Femur (tissue), 1 donor: ENCODE measurements at regions not wholly inside any gene's neighbourhood (a gene's known extent, or its start where the extent isn't known, plus 50 kb on each side); places are given as distances from the start of the nearest gene placed in this dataset.
"Not testable (repeated sequence)": the region's sequence is repeated elsewhere in the genome, so short reads cannot be mapped to it uniquely, and the experiment has no call there.

Experiments used
- DNase-seq: peaks from one replicate; pipeline ENCODE4 v3.0.0-alpha.2; 2017

DNA sequence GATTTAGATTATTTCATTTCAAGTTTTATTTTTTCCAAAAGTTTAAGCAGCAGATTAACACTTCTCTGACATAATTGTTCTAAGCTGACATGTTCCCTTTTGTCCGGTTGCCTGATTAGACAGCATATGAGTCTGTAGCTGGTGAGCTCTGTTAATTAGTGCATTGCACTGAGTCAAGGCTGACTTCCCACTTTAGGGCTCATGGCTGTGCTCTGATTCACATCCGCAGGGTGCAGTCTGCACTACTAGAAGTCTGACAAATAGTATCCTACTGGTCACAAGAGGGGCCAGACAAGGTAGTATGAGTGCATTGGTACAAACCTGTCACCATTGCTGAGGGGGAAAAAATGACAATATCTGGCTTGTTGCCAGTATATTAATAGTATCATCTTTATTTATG lies 443.9 kb upstream of the ZNF804A start:
- DNase-seq: no peak

DNA sequence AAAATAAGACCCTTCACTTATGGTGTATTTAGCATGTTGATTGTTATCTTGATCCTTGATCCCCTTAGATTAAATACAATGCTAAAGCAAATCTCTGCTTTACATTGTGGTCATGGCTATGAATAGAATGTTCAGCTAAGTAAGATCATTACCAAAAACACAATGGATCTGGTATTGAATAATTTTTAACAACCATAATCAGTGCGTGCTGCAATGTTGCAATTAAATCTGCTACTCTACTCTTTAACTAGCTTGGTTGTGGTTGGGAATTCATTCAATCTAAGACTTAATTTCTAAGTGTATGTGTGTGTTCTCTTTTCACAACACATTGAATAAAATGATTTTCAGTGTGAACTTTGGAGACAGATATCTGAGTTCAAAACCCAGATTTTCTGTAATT lies 442.5 kb upstream of the ZNF804A start:
- no peak for DNase-seq

DNA sequence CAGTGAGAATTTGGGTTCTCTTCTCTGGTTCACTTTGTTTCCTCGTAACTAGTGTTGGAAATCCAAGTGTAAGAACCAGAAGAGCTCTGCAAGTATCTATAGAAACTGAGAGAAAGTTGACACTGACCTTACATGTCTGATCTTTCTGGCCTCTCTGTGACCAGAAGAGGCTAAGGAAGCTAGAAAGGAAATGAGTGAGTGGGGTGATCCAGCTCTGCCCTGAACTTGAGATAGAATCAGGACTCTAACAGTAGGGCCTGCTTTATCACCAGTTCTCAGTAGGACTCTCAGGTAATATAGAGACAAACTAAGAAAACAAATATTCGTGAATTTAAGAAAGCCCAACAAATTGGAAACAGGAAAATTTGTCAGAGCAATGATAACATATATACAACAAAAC lies 441.2 kb upstream of the ZNF804A start:
- no peak for DNase-seq

DNA sequence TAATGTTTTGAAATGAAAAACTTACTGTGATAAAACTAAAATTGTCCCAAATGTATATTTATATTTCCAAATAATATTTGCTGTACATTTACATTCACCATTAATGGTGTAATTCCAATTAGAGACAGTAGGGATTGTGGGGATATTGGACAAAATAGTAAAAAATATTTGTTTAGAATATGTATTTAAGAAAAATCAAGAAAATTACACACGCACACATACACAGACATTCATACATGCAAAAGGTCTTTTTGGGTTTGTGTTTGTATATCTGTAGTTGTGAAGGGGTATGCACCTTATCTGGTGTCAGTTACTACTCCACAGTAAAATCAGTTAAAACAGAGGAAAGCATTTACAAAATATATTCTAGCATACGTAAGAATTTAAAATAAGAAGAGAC lies 435.9 kb upstream of the ZNF804A start:
- no peak for DNase-seq

DNA sequence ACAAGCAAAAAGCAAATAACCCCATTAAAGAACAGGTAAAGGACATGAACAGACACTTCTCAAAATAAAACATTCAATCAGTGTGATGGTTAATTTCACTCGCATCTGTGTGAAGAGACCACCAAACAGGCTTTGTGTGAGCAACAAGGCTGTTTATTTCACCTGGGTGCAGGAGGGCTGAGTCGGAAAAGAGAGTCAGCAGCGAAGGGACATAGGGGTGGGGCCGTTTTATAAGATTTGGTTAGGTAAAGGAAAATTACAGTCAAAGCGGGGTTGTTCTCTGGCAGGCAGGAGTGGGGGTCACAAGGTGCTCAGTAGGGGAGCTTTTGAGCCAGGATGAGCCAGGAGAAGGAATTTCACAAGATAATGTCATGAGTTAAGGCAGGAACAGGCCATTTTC lies 429.5 kb upstream of the ZNF804A start:
- DNase-seq: not testable (repeated sequence)

DNA sequence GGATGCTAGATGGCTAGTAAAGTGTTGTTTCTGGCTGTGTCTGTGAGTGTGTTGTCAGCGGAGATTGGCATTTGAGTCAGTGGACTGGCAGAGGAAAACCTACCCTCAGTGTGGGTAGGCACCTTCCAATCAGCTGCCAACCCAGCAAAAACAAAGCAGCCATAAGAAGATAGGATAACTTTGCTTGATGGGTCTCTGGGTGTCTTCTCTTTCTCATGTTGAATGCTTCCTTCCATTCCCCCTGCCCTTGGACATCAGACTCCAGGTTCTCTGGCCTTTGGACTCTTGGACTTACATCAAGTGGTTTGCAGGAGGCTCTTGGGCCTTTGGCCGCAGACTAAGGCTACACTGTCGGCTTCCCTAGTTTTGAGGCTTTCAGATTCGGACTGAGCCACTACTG lies 429.0 kb upstream of the ZNF804A start:
- DNase-seq: no peak

DNA sequence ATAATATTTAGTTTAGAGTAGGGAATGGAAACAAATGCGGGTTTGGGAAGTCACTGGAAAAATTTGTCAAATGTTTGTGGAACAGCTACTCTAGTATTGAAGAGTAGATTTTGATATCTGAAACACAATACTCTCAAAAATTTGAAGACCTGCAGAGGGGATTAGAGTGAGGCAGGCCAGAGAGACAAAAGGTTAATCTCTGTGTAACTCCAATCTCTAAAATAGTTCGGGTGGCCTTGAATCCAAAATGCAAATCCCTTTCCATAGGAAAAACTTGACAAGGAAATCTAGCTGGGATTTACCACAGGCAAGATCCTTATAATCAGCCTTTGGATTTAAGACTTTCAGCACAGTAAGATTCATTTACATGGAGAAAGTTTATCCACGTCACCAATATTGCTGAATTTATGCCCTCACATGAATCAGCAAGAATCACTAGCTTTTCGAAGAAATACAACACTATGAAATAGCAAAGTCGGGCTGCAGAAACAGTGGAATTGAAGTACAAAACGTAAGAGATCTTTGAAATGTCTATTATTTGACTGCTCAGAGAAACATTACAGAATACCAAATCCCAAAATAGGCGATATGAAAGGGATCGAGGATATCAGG lies 423.7 kb upstream of the ZNF804A start:
- DNase-seq: no peak

DNA sequence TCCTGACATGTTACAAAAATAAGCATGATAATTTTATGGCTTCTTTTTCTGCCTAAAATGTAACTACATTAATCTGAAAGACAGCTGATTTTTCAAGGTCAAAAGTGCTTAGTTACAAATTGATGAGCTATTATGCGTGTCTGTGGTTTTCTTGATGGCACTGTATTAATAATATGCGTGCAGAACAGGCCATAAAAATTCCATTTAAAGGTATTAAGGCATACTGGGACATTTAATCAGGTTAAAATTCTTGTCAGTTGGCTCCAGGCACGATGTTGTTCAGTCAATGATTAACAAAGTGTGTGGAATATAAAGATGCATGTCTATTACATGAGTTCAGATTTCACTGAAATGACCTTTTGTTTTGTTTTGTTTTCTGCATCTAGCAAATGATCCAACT lies 420.1 kb upstream of the ZNF804A start:
- no peak for DNase-seq

DNA sequence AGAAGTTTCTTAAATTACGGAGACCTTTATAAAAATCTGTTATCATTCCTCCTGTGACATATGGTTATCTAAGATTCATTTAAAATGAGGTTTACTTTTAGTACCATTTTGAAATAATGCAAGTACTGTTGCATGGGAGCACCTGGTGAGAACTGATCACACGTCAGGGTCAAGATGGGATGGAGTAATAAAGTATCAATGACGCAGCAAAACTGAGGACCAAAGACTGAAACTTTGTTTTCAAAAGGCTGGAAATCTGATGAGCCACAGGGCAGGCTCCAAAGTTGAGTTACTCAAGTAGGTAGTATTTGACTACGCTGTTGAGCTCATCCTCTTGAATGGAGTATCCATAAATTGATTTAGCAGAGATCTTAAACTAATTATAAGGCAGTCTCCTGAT lies 411.9 kb upstream of the ZNF804A start:
- DNase-seq: no peak

DNA sequence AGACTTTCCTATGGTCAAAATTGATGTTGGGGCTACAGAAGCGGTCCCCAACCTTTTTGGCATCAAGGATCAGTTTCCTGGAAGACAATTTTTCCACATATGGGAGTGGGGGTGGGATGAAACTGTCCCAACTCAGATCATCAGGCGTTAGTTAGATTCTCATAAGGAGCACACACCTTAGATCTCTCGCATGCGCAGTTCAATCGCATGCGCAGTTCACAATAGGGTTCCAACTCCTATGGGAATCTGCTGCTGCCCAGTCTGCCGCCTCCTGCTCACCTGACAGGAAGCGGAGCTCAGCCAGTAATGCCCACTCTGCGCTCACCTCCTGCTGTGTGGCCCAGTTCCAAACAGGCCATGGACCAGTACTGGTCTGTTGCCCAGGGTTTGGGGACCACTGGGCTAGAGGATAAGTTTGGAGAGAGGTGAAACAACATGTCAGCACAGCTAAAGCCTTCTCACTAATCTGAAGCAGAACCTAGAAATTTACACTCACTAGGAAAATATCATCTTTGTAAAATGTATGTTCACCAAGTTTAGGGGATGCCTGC lies 410.8 kb upstream of the ZNF804A start:
- DNase-seq: no peak

DNA sequence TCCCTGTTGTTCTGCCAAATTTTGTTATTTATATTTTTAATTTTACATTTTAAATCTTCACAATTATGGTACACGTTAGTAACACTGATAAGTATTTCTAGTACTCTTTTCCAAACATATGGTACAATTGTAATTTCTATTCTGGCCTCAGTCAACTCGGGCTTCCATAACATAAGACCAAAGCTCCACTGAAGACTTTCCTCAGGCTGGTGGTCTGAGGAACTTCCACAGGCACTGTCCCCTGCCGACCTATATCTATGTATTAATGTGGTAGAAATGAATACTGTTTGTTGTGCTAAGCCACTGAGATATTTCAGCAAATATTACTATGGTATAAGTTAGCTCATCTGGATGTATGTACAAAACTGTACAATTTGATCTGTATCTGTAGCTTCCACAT lies 407.6 kb upstream of the ZNF804A start:
- DNase-seq: no peak

DNA sequence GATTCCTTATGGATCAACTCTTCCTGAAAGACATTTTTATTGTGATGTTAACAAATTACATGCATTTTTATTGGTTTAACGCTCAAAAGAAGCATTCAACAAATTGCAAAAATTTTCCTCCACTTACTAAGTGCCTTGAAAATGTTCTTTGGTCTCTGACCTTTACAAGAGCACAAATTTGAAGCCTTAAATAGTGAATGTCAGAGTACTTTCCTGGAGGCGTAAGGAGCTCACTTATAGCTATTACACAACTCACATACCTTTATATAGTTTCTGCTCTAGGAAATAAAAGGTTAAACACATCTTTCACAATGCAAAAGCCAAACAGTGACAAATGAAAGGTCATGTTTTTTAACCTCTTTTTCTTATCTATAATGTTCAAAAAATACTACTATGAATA lies 405.7 kb upstream of the ZNF804A start:
- DNase-seq: no peak

DNA sequence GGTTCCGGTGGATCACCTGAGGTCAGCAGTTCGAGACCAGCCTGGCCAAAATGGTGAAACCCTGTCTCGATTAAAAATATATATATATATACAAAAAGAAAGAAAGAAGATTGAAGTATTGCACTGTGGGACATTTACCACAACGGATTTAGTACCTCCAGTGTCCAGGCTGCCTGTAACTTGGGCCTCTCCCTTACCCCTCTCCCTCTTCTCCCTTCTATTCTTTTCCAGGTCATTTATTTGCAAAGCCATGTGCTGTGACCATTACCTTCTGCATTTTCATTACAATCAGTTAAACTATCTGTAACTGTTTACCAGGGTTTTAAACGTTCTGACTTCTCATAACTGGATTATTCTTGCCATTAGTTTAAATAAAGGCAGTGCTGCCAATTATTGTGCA lies 400.9 kb upstream of the ZNF804A start:
- no peak for DNase-seq

DNA sequence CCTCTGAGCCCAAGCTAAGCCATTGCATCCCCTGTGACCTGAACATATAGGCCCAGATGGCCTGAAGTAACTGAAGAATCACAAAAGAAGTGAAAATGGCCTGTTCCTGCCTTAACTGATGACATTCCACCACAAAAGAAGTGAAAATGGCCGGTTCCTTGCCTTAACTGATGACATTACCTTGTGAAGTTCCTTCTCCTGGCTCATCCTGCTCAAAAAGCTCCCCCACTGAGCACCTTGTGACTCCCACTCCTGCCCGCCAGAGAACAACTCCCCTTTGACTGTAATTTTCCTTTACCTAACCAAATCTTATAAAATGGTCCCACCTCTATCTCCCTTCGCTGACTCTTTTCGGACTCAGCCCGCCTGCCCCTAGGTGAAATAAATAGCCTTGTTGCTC lies 399.5 kb upstream of the ZNF804A start:
- not testable (repeated sequence) for DNase-seq

DNA sequence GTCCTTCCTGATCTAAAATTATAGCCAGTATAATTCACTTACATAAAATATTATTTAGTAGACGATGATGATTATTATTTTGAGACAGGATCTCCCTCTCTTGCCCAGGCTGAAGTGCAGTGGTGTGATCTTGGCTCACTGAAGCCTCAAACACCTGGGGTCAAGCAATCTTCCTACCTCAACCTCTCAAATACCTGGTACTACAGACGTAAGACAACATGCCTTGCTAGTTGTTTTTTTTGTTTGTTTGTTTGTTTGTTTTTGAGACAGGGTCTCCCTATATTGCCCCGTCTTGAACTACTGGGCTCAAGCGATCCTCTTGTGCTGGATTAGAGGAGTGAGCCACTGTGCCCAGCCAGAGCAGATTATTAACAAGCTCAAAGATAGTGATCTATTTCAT lies 399.1 kb upstream of the ZNF804A start:
- no peak for DNase-seq

DNA sequence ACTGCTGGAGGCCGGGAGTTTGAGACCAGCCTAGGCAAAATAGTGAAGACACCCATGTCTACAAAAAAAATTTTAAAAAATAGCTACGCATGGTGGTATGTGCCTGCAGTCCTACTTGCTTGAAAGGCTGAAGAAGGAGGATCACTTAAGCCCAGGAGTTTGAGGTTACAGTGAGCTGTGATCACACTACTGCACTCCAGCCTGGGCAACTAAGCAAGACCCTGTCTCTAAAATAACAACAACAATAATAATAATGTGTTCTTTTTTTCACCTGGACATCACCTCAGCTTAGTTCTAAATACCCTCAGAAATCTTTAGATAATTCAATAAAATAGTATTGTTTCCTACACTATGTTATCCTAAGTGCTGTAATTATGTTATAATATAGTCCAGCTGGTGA lies 397.1 kb upstream of the ZNF804A start:
- no peak for DNase-seq

DNA sequence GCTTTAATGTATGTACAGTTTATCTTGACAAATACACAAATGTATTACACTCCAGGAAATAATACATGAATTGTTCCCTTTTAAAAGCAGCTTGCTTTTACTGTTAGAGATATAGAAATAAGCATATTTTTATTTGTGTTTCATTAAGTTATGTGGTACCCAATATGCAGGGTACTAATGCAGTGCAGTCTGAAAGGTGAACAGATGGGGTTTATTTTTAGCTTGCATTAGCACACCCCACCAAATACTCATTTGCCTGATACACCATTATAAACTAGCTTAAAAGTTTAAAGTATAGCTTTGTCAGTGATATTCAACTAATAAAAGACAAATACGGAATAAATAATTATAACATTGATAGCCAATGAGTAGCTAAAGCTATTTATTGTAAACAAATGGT lies 394.7 kb upstream of the ZNF804A start:
- DNase-seq: no peak

DNA sequence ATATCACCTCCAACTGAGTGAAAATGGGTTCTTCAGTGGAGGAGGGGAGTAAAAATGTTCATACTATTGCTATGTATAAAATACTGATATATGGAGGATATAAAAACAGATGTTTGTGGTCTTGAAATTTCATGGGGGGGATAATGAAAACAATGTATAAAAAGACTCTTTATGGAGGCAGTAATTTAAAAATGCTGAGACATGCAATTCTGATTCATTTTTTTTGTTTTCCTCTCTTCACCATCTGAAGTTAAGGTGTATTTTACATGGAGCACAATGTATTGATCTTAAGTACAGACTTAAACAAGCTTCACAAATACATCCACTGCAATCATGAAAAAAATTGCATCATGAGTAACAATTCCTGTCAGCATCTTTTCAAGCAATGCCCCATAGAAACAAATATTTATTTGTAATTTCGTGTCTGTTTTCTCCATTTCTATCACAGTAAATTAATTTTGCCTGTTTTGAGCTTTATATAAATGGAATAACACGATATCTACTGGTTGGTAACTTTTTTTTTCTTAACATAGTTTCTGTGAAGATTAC lies 393.2 kb upstream of the ZNF804A start:
- DNase-seq: no peak

DNA sequence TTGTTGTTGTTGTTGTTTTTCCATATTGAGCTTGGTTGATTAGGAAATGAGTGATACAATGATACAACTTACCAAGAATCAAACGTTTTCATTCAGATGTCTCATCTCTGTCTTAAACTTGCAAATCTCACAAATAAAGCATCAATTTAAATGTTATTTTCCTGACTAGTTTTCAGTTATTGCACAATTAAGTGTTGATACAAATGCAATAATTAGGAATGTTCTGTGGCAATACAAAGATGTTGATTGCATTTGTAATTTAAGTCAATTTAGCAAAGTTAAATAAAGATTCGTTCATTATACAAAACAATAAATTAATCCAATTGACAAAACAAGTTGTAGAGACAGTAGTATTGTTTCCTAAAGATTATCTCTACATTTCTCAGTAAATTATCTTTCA lies 392.3 kb upstream of the ZNF804A start:
- DNase-seq: no peak

DNA sequence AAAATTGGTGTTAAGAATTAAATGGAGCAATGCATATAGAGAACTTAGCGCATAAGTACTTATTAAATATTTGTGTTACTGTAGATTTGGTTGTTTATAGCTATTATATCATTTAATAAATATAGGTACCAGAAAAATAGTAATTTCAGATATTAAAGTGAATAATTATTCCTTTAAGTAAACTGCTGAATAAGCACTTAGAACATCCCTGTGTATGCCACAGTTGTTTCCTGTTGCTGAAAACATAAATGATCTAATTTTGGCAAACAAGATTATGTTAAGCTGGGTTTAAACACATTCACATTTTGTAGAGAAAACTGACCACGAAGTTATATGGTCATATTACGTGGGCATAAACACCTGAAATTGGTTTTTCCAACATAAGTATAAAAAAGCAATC lies 388.0 kb upstream of the ZNF804A start:
- no peak for DNase-seq

DNA sequence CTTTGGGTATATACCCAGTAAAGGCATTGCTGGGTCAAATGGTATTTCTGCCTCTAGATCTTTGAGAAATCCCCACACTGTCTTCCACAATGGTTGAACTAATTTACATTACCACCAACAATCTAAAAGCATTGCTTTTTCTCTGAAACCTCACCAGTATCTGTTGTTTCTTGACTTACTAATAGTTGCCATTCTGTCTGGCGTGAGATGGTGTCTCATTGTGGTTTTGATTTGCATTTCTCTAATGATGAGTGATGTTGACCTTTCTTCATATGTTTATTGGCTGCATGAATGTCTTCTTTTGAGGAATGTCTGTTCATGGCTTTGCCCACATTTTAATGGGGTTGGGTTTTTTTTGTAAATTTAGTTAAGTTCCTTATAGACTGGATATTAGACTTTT lies 382.6 kb upstream of the ZNF804A start:
- DNase-seq: no peak

DNA sequence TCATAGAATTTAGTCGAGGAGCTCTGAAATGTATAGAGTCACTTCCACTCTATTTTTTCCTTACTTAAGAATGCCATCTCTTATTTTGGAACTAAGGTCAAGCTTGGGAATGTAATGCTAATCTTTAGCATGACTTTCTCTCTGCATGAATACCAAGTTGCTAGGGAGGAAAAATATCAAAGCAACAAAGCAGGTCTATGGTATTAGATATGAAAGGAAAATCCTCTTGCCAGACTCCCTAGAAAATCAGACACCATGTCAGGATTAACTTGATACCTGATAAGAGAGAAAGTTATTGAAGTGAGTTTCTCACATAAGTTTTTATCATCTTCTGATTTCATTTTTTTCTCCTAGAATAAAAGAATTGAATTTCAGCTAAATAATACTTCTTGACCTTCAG lies 341.7 kb upstream of the ZNF804A start:
- DNase-seq: no peak

DNA sequence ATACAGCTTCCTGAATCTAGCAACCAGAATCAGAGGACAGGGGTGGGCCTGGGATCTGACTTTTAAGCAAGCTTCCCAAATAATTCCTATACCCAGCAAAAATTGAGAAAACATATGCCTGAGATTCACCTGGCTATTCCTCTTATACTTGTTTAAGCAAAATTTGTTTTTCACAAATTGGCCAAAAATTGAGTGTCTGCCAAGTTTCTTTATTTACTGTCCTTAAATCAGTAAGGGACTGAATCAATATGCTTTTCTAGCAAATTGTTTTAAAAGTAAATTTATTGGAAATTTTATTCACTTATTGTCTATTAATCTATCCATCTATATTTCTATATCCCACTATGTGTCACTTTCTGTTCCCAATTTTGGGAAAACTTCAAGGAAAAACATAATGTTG lies 337.0 kb upstream of the ZNF804A start:
- DNase-seq: no peak

DNA sequence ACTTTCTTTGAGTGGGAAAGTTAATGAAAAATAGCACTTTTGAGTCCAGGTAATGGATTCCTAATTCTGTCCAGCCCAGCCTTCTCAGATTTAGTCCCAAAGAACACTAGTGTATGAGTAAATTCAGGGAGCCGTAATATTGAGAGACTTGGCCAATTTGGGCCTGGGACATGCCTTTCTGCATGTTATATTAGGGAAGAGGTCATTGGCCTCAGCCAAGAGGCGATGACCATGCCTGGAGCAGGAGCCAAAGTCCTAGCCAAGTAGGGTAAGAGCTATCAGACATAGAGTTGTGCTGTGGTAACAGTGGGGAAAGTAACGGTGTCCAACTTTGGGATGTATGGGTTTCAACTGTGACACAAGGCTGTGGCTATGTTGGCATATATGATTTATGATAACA lies 336.5 kb upstream of the ZNF804A start:
- DNase-seq: no peak

DNA sequence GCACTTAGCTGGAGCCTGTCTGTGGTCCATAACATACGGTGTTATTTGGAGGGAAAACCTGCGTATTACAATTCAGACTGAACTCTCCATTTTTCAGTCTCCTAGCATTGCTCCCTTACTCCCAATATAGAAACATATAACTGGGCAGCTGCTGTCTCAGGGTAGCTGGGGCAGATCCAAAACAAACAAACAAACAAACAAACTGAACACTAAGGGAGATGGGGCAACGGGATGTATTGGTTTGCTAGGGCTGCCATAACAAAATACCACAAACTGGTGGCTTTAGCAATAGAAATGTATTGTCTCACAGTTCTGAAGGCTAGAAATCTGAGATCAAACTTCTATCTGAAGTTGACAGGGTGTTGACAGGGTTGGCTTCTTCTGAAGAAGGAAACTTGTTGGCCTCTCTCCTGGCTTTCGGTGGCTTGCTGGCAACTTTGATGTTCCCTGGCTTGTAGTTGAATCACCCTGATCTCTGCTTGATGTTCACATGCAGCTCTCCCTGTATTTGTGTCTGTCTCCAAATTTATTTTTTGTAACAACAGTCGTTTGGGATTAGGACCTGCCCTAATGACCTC lies 329.3 kb upstream of the ZNF804A start:
- DNase-seq: no peak
